PFSK-1 (cell line): ENCODE measurements at regions not wholly inside any gene's neighbourhood (a gene's known extent, or its start where the extent isn't known, plus 50 kb on each side); places are given as distances from the start of the nearest gene placed in this dataset.

Source experiments
- SIN3A ChIP-seq: IDR thresholded peaks from 2 replicates; pipeline ENCODE4 v1.6.1; 2012; ENCODE audit warnings: mild to moderate bottlenecking, low read length, moderate library complexity, borderline replicate concordance; ENCODE audit not compliant: insufficient read depth
- TAF1 ChIP-seq: IDR thresholded peaks from 2 replicates; pipeline ENCODE4 v1.6.1; 2012; ENCODE audit warnings: low read length, control low read depth, borderline replicate concordance; ENCODE audit not compliant: insufficient read depth

GRCh38 chr3:4231041-4231440, 72.1 kb upstream of the SETMAR start:
- TF ChIP-seq SIN3A = no peak
- TF ChIP-seq TAF1 = no peak
